Activated T-cell treated with anti-CD3 and anti-CD28 coated beads, Interleukin-2, amount 50 U/mL, for 1 hour (primary cell): ENCODE measurements at regions not wholly inside any gene's neighbourhood (a gene's known extent, or its start where the extent isn't known, plus 50 kb on each side); places are given as distances from the start of the nearest gene placed in this dataset.

ENCODE experiments used
- DNase-seq: peaks from one replicate; pipeline ENCODE4 v3.0.0-alpha.2; 2020

DNA sequence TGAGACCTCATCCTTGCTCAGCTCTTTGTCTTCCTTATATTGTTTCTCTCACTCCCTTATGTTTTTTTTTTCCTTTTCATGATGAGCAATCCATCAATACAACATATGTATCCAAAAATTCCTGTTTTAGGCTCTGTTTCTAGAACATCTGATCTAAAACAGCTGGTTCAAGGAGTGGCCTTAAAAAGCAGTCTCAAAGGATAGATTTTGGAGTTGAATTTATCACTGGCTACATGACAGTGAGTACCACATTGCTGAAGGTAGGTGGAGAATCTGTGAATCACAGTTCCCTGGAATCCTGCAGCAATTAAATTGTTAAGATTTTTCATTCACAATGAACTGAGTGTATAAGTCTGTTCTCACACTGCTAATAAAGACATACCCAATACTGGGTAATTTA, 155.8 kb upstream of the ADAMTS5 start:
- DNase-seq: no peak

DNA sequence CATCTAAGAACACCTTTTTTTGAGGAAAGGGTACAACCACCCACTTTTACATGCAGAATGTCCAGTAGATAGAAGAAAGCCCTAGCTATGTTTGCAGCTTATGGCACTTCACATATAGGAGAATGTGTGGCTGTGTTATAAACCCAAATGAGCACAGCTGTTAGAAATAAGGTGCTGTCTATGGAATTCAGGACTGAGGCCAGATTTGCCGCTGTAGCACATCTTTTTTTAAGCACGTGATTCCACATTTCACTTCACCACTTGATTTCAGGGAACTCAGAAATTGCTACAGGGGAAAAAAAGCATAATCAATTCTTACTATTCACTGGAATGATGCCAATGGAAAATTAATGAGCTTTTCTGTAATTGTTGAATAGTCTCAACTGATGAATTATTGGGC, 147.2 kb upstream of the ADAMTS5 start:
- DNase-seq: no peak

DNA sequence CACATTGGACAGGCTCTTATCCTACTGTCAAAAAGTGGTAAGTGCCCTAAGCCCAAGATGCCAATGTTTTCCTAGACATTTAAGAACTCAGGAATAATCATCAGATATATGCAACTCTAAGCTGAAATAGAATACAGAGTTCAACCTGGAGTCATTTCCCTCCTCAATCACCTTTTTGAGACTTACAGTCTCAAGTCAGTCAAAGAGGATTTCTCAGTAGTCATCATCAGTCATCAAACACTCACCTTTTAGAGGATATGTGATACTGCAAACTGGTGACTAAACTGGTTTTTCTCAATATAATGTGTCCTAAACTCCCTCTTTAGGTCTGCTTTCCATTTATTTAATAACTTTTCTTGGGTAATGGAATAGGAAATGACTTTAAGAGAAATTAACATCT, 145.3 kb upstream of the ADAMTS5 start:
- DNase-seq: no peak

DNA sequence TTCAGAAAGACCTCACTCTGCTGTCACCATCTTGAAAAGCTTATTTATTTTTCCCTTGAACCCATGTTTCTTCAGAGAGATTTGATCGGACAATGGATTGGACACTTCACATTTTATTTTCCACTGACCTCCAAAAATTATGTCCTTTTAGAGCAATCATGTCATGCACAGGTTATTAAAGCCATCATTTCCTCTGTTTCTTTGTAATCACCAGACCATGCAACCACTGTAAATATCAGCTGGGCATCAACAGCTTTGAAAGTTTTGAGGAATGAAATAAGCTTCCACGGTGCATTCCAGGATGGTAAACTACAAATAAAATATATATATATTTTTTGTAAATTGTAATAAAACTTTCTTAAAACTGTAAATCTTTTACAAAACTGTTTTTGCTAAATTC, 144.1 kb upstream of the ADAMTS5 start:
- DNase-seq: no peak

DNA sequence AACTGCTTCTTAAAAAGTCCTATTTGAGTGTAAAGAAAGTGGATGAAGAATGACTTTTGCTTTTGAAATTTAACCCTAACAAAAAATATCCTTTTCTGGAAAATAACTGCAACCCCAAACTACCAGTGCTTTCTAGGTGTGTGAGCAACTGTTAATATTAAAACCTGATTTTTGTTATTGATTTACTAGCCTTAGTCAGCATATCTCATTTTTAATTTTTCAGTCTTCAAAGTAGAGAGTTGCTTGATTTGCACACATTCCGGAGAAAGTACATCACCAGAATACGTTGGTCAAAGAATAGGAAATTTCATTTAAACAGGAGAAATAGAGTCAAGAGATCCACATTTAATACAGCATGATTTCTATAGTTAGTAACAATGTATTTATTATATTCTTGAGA, 141.8 kb upstream of the ADAMTS5 start:
- DNase-seq: no peak

DNA sequence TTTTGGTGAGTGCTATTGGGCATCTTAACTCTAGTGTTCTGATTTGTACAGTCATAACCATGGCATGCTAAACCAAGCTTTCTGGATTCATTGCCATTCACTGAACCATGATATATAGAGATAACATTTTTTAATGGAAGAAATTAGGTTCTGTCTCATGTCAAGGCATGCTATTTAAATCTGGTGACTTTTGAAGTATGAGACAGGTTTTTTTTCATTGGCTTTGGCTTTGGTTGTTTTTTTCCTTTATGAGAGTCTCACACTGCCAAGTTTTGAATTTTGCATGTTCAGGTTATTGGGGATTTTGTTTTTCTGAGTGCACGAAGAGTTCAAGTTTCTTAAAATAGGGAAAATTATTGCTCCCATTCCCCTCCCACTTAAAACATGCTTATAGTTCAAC, 141.3 kb upstream of the ADAMTS5 start:
- DNase-seq: no peak

DNA sequence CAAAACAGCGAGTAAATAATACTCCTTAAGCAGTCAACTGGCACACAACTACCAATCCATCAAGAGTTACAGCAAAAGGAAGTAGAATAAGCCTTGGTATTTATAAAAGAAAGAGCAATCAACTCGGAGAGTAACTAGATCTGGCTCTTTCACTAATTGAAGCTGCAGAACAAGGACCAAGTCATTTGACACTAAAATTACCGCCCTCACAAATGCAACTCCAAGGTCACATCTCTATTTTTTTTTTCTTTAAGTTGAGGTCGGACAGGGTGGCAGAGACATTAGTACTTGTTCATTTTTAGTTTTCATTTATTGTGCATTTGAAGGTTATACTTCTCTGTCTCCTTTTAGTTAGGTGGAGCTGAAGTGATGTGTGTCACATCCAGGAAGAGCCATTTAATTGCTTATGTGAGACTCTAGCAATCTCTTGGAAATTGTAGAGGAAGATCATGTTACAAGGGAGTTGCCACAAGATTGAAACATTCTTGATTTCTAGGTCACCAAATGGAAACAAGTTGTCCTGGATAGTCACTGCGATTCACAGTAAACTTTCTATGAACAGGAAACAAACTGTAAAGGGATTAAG, 138.1 kb upstream of the ADAMTS5 start:
- no peak for DNase-seq

DNA sequence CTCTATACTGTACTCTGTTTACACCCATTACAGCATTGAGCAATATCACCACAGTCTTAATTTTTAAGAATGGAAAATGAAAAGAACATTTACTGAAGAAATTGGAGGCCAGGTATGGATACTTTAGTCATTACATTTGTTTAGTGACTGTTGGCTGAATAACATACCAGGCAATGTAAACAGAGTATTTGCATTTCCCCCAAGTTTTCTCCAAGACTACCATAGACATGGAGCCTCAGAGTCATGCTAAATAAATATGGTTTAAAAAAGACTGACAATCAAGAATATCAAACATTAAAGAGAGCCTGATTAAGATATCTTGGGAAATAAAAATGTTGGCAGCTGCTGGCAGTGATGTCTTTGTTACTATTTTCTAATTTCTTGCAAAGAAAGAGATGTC, 136.9 kb upstream of the ADAMTS5 start:
- no peak for DNase-seq

DNA sequence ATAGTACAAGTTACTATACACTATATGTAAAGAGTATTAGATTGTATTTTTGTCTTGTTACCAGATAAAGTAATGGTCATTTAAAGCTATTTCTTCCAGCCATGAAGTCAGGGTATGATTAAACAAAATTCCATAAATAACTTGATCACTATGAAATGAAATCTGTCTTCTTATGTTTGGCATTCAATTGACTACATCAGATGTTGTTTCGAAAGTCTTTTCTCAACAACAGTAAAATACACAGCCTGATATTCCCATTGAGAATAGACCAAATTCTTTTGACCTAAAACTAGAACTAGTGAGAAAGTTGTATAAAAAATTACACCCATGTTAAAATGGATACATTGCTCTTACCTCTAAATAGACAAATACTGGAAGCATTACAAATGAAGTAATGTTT, 134.6 kb upstream of the ADAMTS5 start:
- DNase-seq: no peak

DNA sequence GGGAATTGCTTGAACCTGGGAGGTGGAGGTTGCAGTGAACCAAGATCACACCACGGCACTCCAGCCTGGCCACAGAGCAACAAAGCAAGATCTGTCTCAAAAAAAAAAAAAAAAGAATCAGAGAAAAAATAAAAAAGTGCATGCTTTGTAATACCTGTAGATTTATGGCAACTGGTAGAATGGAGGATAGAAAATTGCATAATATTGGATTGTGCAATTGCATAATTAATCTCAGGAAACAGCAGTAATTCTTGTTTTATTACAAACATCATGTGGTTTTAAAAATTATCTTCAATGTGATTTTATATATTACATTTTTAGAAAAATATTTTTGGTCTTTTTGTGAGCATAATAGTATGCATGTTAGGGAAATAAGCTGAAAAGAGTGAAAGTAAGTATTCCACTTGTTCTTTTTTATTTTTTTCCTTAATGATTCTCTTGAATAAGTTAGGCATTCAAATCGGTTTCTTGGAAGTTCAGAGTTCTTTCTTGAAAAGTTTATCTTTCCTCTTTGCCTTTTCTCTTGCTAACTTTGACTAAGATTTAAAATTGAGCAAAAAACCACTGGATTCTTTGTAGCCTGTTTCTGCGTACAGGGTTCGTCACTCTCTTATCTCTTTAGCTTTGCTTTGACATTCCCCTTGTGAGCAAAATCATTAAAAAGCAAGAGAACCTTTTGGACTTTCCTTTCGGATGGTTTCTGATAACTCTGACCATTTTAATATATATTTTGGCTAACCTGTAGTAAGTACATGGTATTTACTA, 127.5 kb upstream of the ADAMTS5 start:
- DNase-seq: no peak

DNA sequence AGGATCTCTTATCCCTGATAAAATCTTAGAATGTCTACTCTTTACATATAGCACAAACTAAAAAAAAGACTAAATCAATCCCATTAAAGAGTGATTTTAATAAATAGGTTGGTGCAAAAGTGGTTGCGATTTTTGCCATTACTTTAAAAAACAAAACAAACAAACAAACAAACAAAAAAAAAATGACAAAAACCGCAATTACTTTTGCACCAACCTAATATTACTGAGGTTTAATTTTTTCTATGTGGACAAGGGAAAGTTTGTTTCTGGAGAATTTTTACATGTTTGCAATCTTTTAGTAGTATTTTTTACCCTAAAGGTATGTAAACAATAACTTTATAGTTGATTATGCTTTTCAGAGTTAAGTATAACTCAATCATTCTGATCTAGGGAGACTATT, 119.7 kb upstream of the ADAMTS5 start:
- DNase-seq: no peak

DNA sequence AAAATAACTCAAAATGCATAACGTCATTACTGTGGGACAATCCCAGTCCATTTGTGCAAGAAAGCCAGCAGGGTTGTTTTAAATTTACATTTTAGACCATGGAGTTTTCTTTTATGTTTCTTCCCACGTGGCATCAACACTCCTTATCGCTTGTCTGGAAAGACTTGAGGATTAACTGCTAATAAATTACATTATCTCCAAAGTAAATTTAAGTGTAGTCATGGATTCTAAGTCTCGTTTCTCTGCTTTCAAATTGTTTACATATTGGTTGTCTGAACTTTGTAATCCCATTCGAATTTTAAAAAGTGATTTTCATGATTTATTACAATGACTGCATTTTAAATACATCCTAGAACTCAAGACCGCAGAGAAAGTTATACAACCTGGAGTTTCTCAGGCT, 119.3 kb upstream of the ADAMTS5 start:
- no peak for DNase-seq

DNA sequence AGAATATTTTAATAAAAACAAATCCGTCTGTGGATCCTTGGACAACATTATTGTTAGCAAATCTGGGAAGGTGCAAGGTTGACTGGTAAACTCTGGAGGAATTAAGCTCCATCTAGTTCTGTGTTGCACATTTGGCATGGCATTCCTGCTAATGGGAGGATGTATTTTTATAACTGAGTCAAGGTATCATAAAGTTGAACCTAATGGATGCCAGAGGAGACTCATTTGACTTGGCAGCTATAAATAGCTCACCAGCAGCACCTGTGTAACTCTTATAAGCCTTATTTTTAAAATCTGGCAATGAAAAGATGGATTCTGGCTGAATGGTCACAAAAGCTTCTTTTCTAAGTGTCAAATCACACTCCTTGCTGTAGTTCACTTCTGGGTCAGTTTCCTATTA, 118.5 kb upstream of the ADAMTS5 start:
- no peak for DNase-seq

DNA sequence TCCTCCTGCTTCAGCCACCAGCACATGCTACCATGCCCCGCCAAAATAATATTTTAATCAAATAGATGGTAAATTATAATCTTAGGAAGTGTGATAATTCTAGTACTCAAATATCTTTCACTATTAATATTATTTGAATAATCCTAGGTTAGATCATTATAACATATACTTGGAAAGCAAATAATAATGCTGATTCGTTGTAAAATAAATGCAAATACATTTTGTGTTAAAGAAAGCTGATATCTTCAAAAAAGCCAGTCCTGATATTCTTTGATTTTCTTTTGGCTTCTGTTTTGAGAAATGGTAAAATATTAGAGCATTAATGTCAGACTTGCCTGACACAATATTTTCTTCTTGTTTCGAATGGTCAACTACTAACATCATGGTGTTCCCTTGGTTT, 116.3 kb upstream of the ADAMTS5 start:
- DNase-seq: no peak

DNA sequence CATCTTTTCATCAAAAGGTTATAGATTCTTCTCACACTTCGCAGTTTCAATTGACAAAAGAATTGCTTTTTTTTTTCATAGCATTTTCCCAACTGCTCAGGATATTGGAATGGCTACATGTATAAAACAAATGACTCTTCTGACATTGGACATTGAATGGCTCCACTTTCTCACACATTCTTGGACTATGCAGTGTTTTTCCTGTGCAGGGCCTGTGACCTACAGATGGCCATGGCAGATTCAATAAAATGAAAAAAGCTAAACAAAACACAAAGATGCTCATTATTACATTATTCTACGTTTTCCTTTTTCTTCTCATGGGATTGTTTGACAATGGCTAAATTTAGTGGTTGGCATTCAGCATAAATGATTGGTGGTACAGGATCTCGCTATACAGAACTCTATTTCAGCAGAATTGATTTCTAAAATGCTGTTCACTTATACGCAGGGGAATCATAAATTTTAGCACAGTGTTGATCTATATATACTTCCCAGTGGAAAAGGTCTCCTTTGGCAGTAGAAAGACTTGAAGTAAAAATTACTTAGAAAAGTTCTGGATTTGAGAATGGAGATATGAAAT, 115.6 kb upstream of the ADAMTS5 start:
- DNase-seq: no peak

DNA sequence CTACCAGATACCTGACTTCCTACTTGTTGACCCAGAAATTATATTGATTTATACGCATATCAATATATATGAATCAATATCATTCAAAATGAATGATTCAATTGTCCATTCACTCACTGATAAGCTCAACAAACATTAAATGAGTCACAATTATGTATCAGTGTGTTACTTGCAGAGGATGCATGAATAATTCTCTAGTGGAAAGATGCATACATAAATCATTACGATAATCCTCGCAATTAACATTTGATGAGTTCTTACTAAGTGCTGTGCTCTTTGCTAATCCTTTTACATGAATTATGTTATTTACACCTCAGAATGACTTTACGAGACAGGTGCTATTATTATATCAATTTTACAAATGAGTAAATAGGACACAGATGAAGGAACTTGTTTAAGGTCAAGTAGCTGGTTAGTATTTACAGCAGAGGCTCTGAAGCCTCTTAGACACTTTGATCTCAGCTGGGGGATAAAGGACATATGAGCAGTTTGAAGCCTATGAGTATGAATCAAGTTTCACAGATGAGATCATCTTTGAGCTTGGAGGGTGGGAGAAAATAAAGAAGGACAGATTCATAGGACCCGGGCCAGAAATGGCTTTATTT, 112.8 kb upstream of the ADAMTS5 start:
- no peak for DNase-seq

DNA sequence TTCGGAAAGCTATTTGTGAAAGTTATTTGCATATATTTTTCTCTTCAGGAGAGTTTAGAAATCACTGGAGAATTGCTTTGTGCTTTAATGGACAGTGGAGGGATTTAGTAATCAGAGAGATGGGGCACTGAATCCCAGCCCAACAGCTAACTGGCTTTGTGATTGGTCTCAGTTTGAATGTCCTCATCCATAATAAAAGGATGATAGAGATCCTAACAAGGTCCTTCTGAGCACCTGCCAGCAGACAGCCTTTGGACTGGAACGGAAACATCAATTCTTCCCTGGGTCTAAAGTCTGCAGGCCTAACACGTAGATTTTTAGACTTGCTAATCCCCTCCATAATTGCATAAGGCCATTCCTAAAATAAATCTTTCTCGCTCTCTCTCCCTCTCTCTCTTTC, 112.0 kb upstream of the ADAMTS5 start:
- no peak for DNase-seq

DNA sequence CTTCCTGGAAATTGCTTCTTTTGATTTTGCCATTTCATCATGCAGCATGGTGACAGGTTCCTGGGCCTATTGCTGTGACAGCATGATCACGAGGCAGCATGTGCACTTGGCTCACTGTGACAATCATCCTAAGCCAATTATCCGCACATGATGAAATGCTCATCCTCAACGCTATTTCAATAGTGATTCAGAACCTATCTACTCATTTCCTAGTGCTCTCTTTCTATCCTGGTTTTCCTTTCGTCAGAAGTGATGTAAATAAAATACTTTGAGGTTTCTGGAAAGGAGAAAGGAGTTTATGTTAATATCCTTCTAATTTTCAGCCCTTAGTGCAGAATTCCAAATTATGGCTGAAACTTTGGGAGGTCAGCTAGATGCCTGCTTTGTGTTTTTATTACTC, 110.6 kb upstream of the ADAMTS5 start:
- DNase-seq: no peak

DNA sequence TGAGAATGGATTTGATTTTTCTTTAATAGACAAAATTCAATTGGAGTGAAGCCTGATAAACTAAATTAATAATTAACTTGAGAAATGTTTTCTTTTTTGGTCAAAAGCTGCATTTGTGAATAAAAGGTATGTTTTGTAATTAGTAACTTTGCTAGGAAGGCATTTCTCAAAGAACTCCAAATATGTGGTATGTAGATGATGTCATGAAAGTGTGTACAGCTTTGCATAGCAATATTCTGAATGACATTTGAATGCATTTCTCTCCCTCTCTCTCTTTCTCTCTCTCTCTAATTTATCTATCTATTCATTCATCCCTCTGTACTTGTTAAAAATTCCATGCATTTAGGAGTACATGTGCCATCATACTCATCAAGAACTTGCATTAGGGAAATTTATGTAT, 109.1 kb upstream of the ADAMTS5 start:
- DNase-seq: no peak

DNA sequence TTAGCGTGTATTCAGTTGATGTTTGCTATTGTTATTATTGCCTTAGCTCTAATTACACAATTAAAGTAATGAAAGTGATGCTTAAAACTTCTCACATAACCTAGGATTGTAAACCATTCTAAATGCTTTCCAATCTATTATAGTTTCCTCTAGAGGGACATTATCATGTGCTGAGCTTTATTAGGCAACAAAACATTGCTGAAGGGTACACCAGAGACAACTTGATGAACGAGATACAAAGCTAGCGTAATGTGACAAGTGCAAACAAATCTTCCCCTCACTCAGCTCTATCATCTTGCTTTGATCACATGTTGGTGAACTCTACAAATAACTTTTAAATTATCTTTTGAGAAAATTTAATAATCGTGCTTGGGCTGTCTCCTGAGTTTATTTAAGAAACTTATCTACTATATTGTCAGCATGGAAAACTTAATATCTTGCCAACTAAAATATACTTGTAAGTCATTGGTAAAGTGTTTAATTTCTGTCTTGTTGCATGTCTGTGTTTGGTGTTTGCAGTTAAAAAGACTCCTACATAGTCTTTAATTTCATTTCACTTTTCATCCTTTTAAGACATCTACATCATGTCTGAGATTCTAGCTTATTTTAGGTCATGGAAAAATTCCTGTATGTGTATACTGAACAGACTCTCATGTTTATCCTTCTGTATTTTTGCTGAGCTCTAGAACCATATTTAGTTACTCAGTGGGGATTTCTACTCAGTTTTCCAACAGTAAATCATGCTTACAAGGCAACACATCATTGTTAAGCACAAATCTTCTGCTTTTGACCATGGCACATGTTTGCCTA, 104.2 kb upstream of the ADAMTS5 start:
- DNase-seq: no peak

DNA sequence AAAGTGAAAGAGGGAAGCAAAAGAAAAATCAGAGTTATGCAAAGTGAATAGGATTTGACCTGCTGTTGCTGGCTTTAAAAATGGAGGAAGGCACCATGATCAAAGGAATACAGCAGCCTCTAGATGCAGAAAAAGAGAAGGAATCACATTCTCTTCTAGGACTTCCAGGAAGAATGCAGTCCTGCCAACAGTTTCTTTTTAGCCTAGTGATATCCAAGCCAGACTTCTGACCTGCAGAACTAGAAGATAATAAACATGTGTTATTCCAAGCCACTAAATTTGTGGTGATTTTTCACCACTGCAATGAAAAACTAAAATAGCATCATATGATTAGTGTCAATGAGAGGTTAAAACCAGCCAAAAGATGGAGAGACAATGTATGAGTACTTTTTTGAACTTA, 101.9 kb upstream of the ADAMTS5 start:
- DNase-seq: no peak

DNA sequence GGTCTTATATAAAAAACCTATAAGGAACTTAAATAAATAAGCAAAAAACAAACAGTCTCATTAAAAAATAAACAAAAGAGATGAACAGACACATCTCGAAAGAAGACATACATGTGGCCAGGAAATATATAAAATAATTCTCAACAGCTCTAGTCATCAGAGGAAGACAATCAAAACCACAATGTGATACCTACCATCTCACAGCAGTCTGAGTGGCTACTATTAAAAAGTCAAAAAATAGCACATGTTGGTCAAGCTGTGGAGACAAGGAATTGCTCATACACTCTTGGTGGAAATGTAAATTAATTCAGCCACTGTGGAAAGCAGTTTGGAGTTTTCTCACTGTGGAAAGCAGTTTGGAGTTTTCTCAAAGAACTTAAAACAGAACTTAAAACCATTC, 100.3 kb upstream of the ADAMTS5 start:
- no peak for DNase-seq

DNA sequence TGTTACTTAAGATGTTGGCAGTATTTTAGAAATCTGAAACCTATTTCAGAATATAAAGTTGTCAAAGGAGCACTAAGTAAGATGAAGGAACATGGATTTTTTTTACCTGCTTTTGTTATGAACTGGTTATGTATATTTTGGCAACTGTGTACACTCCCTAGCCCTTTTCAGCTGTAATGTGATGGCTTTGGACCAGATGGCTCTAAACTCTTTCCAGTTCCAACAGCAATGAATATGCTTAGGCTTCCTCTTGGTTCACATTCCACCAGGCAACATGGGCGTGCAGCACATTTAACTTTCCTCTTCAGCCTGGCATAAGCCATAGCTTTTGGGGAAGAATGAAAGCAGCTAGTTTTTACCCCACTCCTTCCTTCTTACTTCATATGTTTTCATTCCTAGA, 95.6 kb upstream of the ADAMTS5 start:
- no peak for DNase-seq

DNA sequence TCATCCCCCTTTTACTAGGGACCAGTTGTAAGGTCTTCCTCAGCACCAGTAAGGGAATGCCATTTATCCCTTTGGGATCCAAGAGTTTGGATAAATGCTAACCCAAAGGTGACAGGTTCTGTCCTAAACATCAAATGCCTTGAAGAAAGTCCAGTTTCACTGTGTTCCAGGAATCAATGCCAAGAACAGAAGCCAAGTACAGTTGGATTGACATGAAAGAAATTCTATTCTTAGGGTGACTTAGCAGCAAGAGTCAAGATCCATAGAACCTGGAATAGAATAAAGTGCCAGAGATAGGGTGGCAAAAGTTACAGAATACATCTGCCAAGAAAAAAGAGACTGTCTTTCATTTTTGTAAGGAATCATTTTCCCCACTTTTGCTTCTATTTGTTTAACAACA, 94.9 kb upstream of the ADAMTS5 start:
- DNase-seq: no peak
